GM12892 (cell line): ENCODE measurements at regions not wholly inside any gene's neighbourhood (a gene's known extent, or its start where the extent isn't known, plus 50 kb on each side); places are given as distances from the start of the nearest gene placed in this dataset.

Experiments used
- POLR2A ChIP-seq: IDR thresholded peaks from 2 replicates; pipeline ENCODE4 v1.6.1; 2011; ENCODE audit warnings: low read depth, low read length, control low read depth
- POLR2AphosphoS5 ChIP-seq: IDR thresholded peaks from 2 replicates; pipeline ENCODE4 v1.6.1; 2011; ENCODE audit warnings: low read depth, low read length, control low read depth

GRCh38 chr9:84439250-84439649 is 98.7 kb upstream of the SLC28A3 start:
- no peak for TF ChIP-seq POLR2AphosphoS5
- no peak for TF ChIP-seq POLR2A
